Mesenchymal stem cell (in vitro differentiated cells and primary cell): ENCODE measurements at regions not wholly inside any gene's neighbourhood (a gene's known extent, or its start where the extent isn't known, plus 50 kb on each side); places are given as distances from the start of the nearest gene placed in this dataset.
"Not testable (repeated sequence)": the region's sequence is repeated elsewhere in the genome, so short reads cannot be mapped to it uniquely, and the experiment has no call there.

Experiments
- DNase-seq: peaks from one replicate; pipeline ENCODE4 v3.0.0-alpha.2; 2013
- H2AFZ ChIP-seq: one replicate; pipeline ENCODE4 v1.6.1; 2013; ENCODE audit warnings: low read depth, mild to moderate bottlenecking, control low read depth, inconsistent platforms, low read length, moderate library complexity
- H2AK5ac ChIP-seq: 2 replicates; pipeline ENCODE4 v1.6.1; 2013; ENCODE audit warnings: low read length, moderate library complexity, mild to moderate bottlenecking, inconsistent platforms; ENCODE audit not compliant: severe bottlenecking
- H2BK120ac ChIP-seq: one replicate; pipeline ENCODE4 v1.6.1; 2013; ENCODE audit warnings: low read depth, mild to moderate bottlenecking, inconsistent platforms, low read length, moderate library complexity
- H2BK12ac ChIP-seq, 2 experiments: one replicate each; pipeline ENCODE4 v1.6.1; 2013; ENCODE audit warnings: inconsistent platforms in 2 of 2, low read length in 2 of 2, mild to moderate bottlenecking in 2 of 2, moderate library complexity in 2 of 2, control low read depth in 1 of 2
- H2BK15ac ChIP-seq: one replicate; pipeline ENCODE4 v1.6.1; 2013; ENCODE audit warnings: mild to moderate bottlenecking, low read depth, inconsistent platforms; ENCODE audit not compliant: poor library complexity, severe bottlenecking
- H2BK5ac ChIP-seq: 2 replicates; pipeline ENCODE4 v1.6.1; 2013; ENCODE audit warnings: low read depth, mild to moderate bottlenecking, low read length, control low read depth, inconsistent platforms; ENCODE audit not compliant: poor library complexity, severe bottlenecking
- H3K14ac ChIP-seq, 2 experiments: one replicate each; pipeline ENCODE4 v1.6.1; 2013; ENCODE audit warnings: inconsistent platforms in 2 of 2, low read length in 2 of 2, control low read depth in 1 of 2, mild to moderate bottlenecking in 1 of 2, moderate library complexity in 1 of 2
- H3K18ac ChIP-seq, 2 experiments: one replicate each; pipeline ENCODE4 v1.6.1; 2013; ENCODE audit warnings: inconsistent platforms in 2 of 2, low read length in 2 of 2, control low read depth in 1 of 2, low read depth in 1 of 2, mild to moderate bottlenecking in 1 of 2
- H3K23ac ChIP-seq, 2 experiments: one replicate each; pipeline ENCODE4 v1.6.1; 2013; ENCODE audit warnings: inconsistent platforms in 2 of 2, low read length in 2 of 2, mild to moderate bottlenecking in 2 of 2, moderate library complexity in 2 of 2, control low read depth in 1 of 2
- H3K27ac ChIP-seq: 2 replicates; pipeline ENCODE4 v1.5.1; 2013; ENCODE audit warnings: mild to moderate bottlenecking, moderate library complexity, low read length, control low read depth, inconsistent platforms; ENCODE audit not compliant: poor library complexity, severe bottlenecking
- H3K27me3 ChIP-seq, 2 experiments: 2 replicates each; pipeline versions ENCODE4 v1.6.1 to v1.7.0; 2013; ENCODE audit warnings: low read length in 2 of 2, mild to moderate bottlenecking in 2 of 2, moderate library complexity in 2 of 2, control low read depth in 1 of 2, inconsistent platforms in 1 of 2; ENCODE audit not compliant: control insufficient read depth in 1 of 2, insufficient read depth in 1 of 2
- H3K36me3 ChIP-seq, 2 experiments: 2 replicates each; pipeline versions ENCODE4 v1.6.1 to v1.7.0; 2013; ENCODE audit warnings: low read length in 2 of 2, control low read depth in 1 of 2, inconsistent platforms in 1 of 2, low read depth in 1 of 2, mild to moderate bottlenecking in 1 of 2; ENCODE audit not compliant: insufficient read depth in 2 of 2, control insufficient read depth in 1 of 2
- H3K4ac ChIP-seq, 2 experiments: one replicate each; pipeline ENCODE4 v1.6.1; 2013; ENCODE audit warnings: inconsistent platforms in 2 of 2, low read length in 2 of 2, mild to moderate bottlenecking in 2 of 2, moderate library complexity in 2 of 2, control low read depth in 1 of 2, low read depth in 1 of 2
- H3K4me1 ChIP-seq: 2 replicates; pipeline ENCODE4 v1.6.1; 2013; ENCODE audit warnings: low read depth, low read length, control low read depth; ENCODE audit not compliant: control insufficient read depth, insufficient read depth
- H3K4me2 ChIP-seq: 2 replicates; pipeline ENCODE4 v1.6.1; 2013; ENCODE audit warnings: low read length, mild to moderate bottlenecking, inconsistent platforms; ENCODE audit not compliant: poor library complexity, severe bottlenecking
- H3K4me3 ChIP-seq, 2 experiments: 2 replicates each; pipeline versions ENCODE4 v1.5.1 to v1.7.0; 2013; ENCODE audit warnings: low read length in 2 of 2, mild to moderate bottlenecking in 2 of 2, control low read depth in 1 of 2, low read depth in 1 of 2; ENCODE audit not compliant: insufficient read depth in 1 of 2
- H3K79me1 ChIP-seq: replicated peaks from 2 replicates; pipeline ENCODE4 v1.6.1; 2013; ENCODE audit warnings: mild to moderate bottlenecking, control low read depth, low read length, inconsistent platforms; ENCODE audit not compliant: poor library complexity, severe bottlenecking
- H3K9ac ChIP-seq: 2 replicates; pipeline ENCODE4 v1.7.0; 2013; ENCODE audit warnings: mild to moderate bottlenecking, low read length, moderate library complexity
- H3K9me3 ChIP-seq: 2 replicates; pipeline ENCODE4 v1.7.0; 2013; ENCODE audit warnings: mild to moderate bottlenecking, low read length; ENCODE audit not compliant: control insufficient read depth
- H4K8ac ChIP-seq: one replicate; pipeline ENCODE4 v1.6.1; 2013; ENCODE audit warnings: inconsistent platforms, mild to moderate bottlenecking, low read length, moderate library complexity
- H4K91ac ChIP-seq: one replicate; pipeline ENCODE4 v1.6.1; 2013; ENCODE audit warnings: mild to moderate bottlenecking, low read length, inconsistent platforms
- WGBS: methylation state at CpG from one replicate; pipeline ENCODE4 v1.1.7; 2013; ENCODE audit warnings: mixed read lengths; 5-methylcytosine and 5-hydroxymethylcytosine counted together

GRCh38 chr14:105700146-105700545, 173.8 kb downstream of the TMEM121 start:
- H3K4ac ChIP-seq, H3K4me3 ChIP-seq, H2BK12ac ChIP-seq, H3K9me3 ChIP-seq, H3K27ac ChIP-seq, DNase-seq, H3K4me2 ChIP-seq, H3K79me1 ChIP-seq, H2BK120ac ChIP-seq, H4K91ac ChIP-seq, H2AK5ac ChIP-seq, H3K9ac ChIP-seq, H2BK5ac ChIP-seq, H3K14ac ChIP-seq, H3K27me3 ChIP-seq, H3K18ac ChIP-seq, H3K36me3 ChIP-seq, H2AFZ ChIP-seq, H3K23ac ChIP-seq, H4K8ac ChIP-seq, H3K4me1 ChIP-seq, H2BK15ac ChIP-seq: not testable (repeated sequence)
- 83% methylated on average over 11 of the region's 13 CpGs for WGBS

- WGBS = 60% methylated on average over 4 of the region's 7 CpGs
- Histone ChIP-seq H3K4me1 (no peaks in the 10 kb centered on the region), H3K9ac (no peak overlapping the region), H3K23ac (no peak overlapping the region), H3K4ac (no peak overlapping the region), H3K14ac (no peak overlapping the region), H3K4me3 (no peak overlapping the region), H2BK12ac (no peak overlapping the region), H2BK120ac (no peak overlapping the region), H4K8ac (no peak overlapping the region), H3K79me1 (no peaks in the 10 kb centered on the region), H3K27me3 (no peaks in the 10 kb centered on the region), H3K27ac (no peak overlapping the region), H2BK5ac (no peak overlapping the region), H3K4me2 (no peak overlapping the region), H3K36me3 (no peaks in the 10 kb centered on the region), H2BK15ac (no peak overlapping the region), H2AK5ac (no peak overlapping the region), H3K18ac (no peak overlapping the region), H2AFZ (no peak overlapping the region), H3K9me3 (no peaks in the 10 kb centered on the region), H4K91ac (no peak overlapping the region)
- DNase-seq = no peak
Measured at GRCh38 chr14:105700622-105701288, 174.4 kb downstream of the TMEM121 start.

- H3K14ac ChIP-seq = no peak overlapping the region
- no peaks in the 10 kb centered on the region for H3K79me1 ChIP-seq
- H3K4me3 ChIP-seq = no peak overlapping the region
- no peaks in the 10 kb centered on the region for H3K4me1 ChIP-seq
- no peak overlapping the region for H2BK120ac ChIP-seq
- H3K23ac ChIP-seq = no peak overlapping the region
- H3K36me3 ChIP-seq = no peaks in the 10 kb centered on the region
- H3K9me3 ChIP-seq = no peaks in the 10 kb centered on the region
- no peak overlapping the region for H2AFZ ChIP-seq
- H2AK5ac ChIP-seq = no peak overlapping the region
- 41% methylated on average over 4 of the region's 4 CpGs for WGBS
- H3K4me2 ChIP-seq = no peak overlapping the region
- no peak overlapping the region for H3K9ac ChIP-seq
- no peak for DNase-seq
- H3K4ac ChIP-seq = no peak overlapping the region
- H3K27ac ChIP-seq = no peak overlapping the region
- H3K18ac ChIP-seq = no peak overlapping the region
- no peak overlapping the region for H4K8ac ChIP-seq
- H2BK15ac ChIP-seq = no peak overlapping the region
- no peak overlapping the region for H2BK5ac ChIP-seq
- H3K27me3 ChIP-seq = no peaks in the 10 kb centered on the region
- no peak overlapping the region for H2BK12ac ChIP-seq
- no peak overlapping the region for H4K91ac ChIP-seq
Measured at GRCh38 chr14:105701456-105702274, 175.3 kb downstream of the TMEM121 start.

GRCh38 chr14:105702275-105702817, 176.0 kb downstream of the TMEM121 start:
- H3K9ac ChIP-seq = no peak overlapping the region
- H2BK12ac ChIP-seq = no peak overlapping the region
- H4K91ac ChIP-seq = no peak overlapping the region
- H3K4ac ChIP-seq = no peak overlapping the region
- H3K4me2 ChIP-seq = no peak overlapping the region
- no peaks in the 10 kb centered on the region for H3K4me1 ChIP-seq
- H2BK15ac ChIP-seq = no peak overlapping the region
- H3K27me3 ChIP-seq = no peaks in the 10 kb centered on the region
- H2BK5ac ChIP-seq = no peak overlapping the region
- no peak overlapping the region for H3K27ac ChIP-seq
- WGBS = 21% methylated on average over 2 of the region's 2 CpGs
- H4K8ac ChIP-seq = no peak overlapping the region
- no peak overlapping the region for H3K14ac ChIP-seq
- H3K23ac ChIP-seq = no peak overlapping the region
- H3K36me3 ChIP-seq = no peaks in the 10 kb centered on the region
- no peak overlapping the region for H3K18ac ChIP-seq
- no peak overlapping the region for H3K4me3 ChIP-seq
- H3K79me1 ChIP-seq = no peaks in the 10 kb centered on the region
- H2AFZ ChIP-seq = no peak overlapping the region
- H2AK5ac ChIP-seq = no peak overlapping the region
- no peak overlapping the region for H2BK120ac ChIP-seq
- DNase-seq = no peak
- H3K9me3 ChIP-seq = no peaks in the 10 kb centered on the region
